ENCODE measurements at regions not wholly inside any gene's neighbourhood (a gene's known extent, or its start where the extent isn't known, plus 50 kb on each side); places are given as distances from the start of the nearest gene placed in this dataset.
A peak's percentile ranks its signal among the peaks of the same experiment; 100 is the strongest.

GRCh38 chr11:95353706-95354105 lies 122.7 kb upstream of the SESN3 start:
- DNase-seq (ENCODE audit: low read depth): no peak

GRCh38 chr11:95352733-95353346 lies 121.8 kb upstream of the SESN3 start:
- DNase-seq (ENCODE audit: low read depth): no peak

- no peak for DNase-seq (ENCODE audit: low read depth)
These were observed 118.4 kb upstream of the SESN3 start for GRCh38 chr11:95349345-95349942.

- no peak for DNase-seq (ENCODE audit: low read depth)
These were observed 115.3 kb upstream of the SESN3 start for GRCh38 chr11:95346265-95346664.

- no peak for DNase-seq (ENCODE audit: low read depth)
These were observed 114.6 kb upstream of the SESN3 start for GRCh38 chr11:95345651-95346050.

GRCh38 chr11:95344932-95345642 lies 114.1 kb upstream of the SESN3 start:
- DNase-seq (ENCODE audit: low read depth): no peak

- DNase-seq (ENCODE audit: low read depth): no peak
These were observed 110.2 kb upstream of the SESN3 start for GRCh38 chr11:95341221-95341620.

- DNase-seq (ENCODE audit: low read depth): peak; percentile 9
These were observed 108.3 kb upstream of the SESN3 start for GRCh38 chr11:95339086-95339901.

- DNase-seq (ENCODE audit: low read depth): peak; percentile 55
These were observed 107.5 kb upstream of the SESN3 start for GRCh38 chr11:95338430-95338991.

GRCh38 chr11:95337972-95338429 lies 107.0 kb upstream of the SESN3 start:
- peak; percentile 4 for DNase-seq (ENCODE audit: low read depth)

- DNase-seq (ENCODE audit: low read depth): peak; percentile 40
These were observed 106.4 kb upstream of the SESN3 start for GRCh38 chr11:95337175-95337957.

GRCh38 chr11:95335989-95336388 lies 105.0 kb upstream of the SESN3 start:
- no peak for DNase-seq (ENCODE audit: low read depth)

- DNase-seq (ENCODE audit: low read depth): no peak
These were observed 100.2 kb upstream of the SESN3 start for GRCh38 chr11:95331161-95331560.

GRCh38 chr11:95330302-95330701 lies 99.3 kb upstream of the SESN3 start:
- no peak for DNase-seq (ENCODE audit: low read depth)

- DNase-seq (ENCODE audit: low read depth): no peak
These were observed 96.4 kb upstream of the SESN3 start for GRCh38 chr11:95327273-95327948.

GRCh38 chr11:95325777-95326258 lies 94.8 kb upstream of the SESN3 start:
- DNase-seq (ENCODE audit: low read depth): no peak

GRCh38 chr11:95324826-95325225 lies 93.8 kb upstream of the SESN3 start:
- no peak for DNase-seq (ENCODE audit: low read depth)

GRCh38 chr11:95322539-95322938 lies 91.5 kb upstream of the SESN3 start:
- peak; percentile 41 for DNase-seq (ENCODE audit: low read depth)

- DNase-seq (ENCODE audit: low read depth): no peak
These were observed 87.5 kb upstream of the SESN3 start for GRCh38 chr11:95318498-95318897.

GRCh38 chr11:95308512-95309035 lies 77.6 kb upstream of the SESN3 start:
- DNase-seq (ENCODE audit: low read depth): no peak
